ENCODE measurements at regions not wholly inside any gene's neighbourhood (a gene's known extent, or its start where the extent isn't known, plus 50 kb on each side); places are given as distances from the start of the nearest gene placed in this dataset.
A peak's percentile ranks its signal among the peaks of the same experiment; 100 is the strongest.

- DNase-seq = no peak
These were observed 392.1 kb upstream of the HS6ST1 start for GRCh38 chr2:128710729-128711128.

- DNase-seq = no peak
These were observed 395.6 kb upstream of the HS6ST1 start for GRCh38 chr2:128714285-128714684.

GRCh38 chr2:128714851-128715312, 396.2 kb upstream of the HS6ST1 start:
- no peak for DNase-seq

GRCh38 chr2:128715360-128715759, 396.7 kb upstream of the HS6ST1 start:
- peak; percentile 3 for DNase-seq

- DNase-seq = no peak
These were observed 397.6 kb upstream of the HS6ST1 start for GRCh38 chr2:128716299-128716721.

- no peak for DNase-seq
These were observed 399.4 kb upstream of the HS6ST1 start for GRCh38 chr2:128717758-128718710.

- no peak for DNase-seq
These were observed 401.7 kb upstream of the HS6ST1 start for GRCh38 chr2:128720080-128721022.

GRCh38 chr2:128721096-128721495, 402.4 kb upstream of the HS6ST1 start:
- no peak for DNase-seq

- DNase-seq = no peak
These were observed 403.8 kb upstream of the HS6ST1 start for GRCh38 chr2:128722489-128722888.

GRCh38 chr2:128724547-128724946, 405.9 kb upstream of the HS6ST1 start:
- no peak for DNase-seq

GRCh38 chr2:128724972-128725371, 406.3 kb upstream of the HS6ST1 start:
- DNase-seq = no peak

- no peak for DNase-seq
These were observed 407.6 kb upstream of the HS6ST1 start for GRCh38 chr2:128726236-128726635.

GRCh38 chr2:128726911-128727310, 408.2 kb upstream of the HS6ST1 start:
- DNase-seq = no peak

GRCh38 chr2:128727404-128727803, 408.7 kb upstream of the HS6ST1 start:
- no peak for DNase-seq

GRCh38 chr2:128727914-128728313, 409.2 kb upstream of the HS6ST1 start:
- DNase-seq = no peak

GRCh38 chr2:128729051-128729450, 410.4 kb upstream of the HS6ST1 start:
- no peak for DNase-seq

GRCh38 chr2:128731994-128732650, 413.5 kb upstream of the HS6ST1 start:
- no peak for DNase-seq

- peak; percentile 38 for DNase-seq
These were observed 414.3 kb upstream of the HS6ST1 start for GRCh38 chr2:128732976-128733431.

GRCh38 chr2:128733450-128733849, 414.8 kb upstream of the HS6ST1 start:
- no peak for DNase-seq

GRCh38 chr2:128734521-128735295, 416.0 kb upstream of the HS6ST1 start:
- DNase-seq = no peak

- no peak for DNase-seq
These were observed 416.8 kb upstream of the HS6ST1 start for GRCh38 chr2:128735296-128735960.

Measured in NCI-H69 (cell line).